GM12878 (cell line): ENCODE measurements at regions not wholly inside any gene's neighbourhood (a gene's known extent, or its start where the extent isn't known, plus 50 kb on each side); places are given as distances from the start of the nearest gene placed in this dataset.

ENCODE experiments used
- ATAC-seq: fragments of 200-7000 bp; cut with Tn5 transposase; 3 replicates; pipeline ENCODE4 v1.9.1; 2020; ENCODE audit warnings: mild to moderate bottlenecking, moderate library complexity
- BruUV-seq: library from RNA; stranded (reverse); fragments of 400-500 nt; replicated peaks from 2 replicates; lab custom pipeline; 2021; lab: Mats Ljungman, UMichigan
- CTCF ChIA-PET: fragments of 300-600 bp; sonication (Branson Sonifier 250); formaldehyde crosslinking; extraction: SDS; loops from one replicate; lab custom pipeline; 2021; ENCODE audit warnings: inconsistent platforms; lab: Yijun Ruan, JAX
- POLR2A ChIA-PET: fragments of 350-600 bp; formaldehyde crosslinking; extraction: SDS; loops from one replicate; lab custom pipeline; 2021; ENCODE audit warnings: inconsistent platforms; lab: Charles Lee
- RAD21 ChIA-PET: fragments of 300-600 bp; sonication (Branson Sonifier 250); formaldehyde crosslinking; loops from one replicate; lab custom pipeline; 2023; ENCODE audit warnings: antibody characterized with exemption; ENCODE audit not compliant: unreplicated experiment; lab: Charles Lee
- SMC1A ChIA-PET: fragments of 300-600 bp; sonication (Branson Sonifier 250); formaldehyde crosslinking; loops from one replicate; lab custom pipeline; 2023; ENCODE audit not compliant: unreplicated experiment, uncharacterized antibody; lab: Charles Lee
- DNase-seq: peaks from one replicate; pipeline ENCODE4 v3.0.0-alpha.2; 2011; ENCODE audit warnings: low read depth, low spot score
- FAIRE-seq: peaks from 3 replicates; lab custom pipeline; 2011; peaks lifted over from hg19 to GRCh38; lab: Jason Lieb, UNC
- H2AFZ ChIP-seq: 2 replicates; pipeline ENCODE4 v1.6.0; 2011; ENCODE audit warnings: low read depth, low read length, control low read depth; ENCODE audit not compliant: control insufficient read depth
- H3K27ac ChIP-seq: 2 replicates; pipeline ENCODE4 v1.5.1; 2011; ENCODE audit warnings: control low read depth; ENCODE audit not compliant: control insufficient read depth, insufficient read depth
- H3K27me3 ChIP-seq, 2 experiments: replicated peaks in 1 of 2; 2 replicates each; pipeline versions ENCODE4 v1.6.0 to v1.6.1; 2011; ENCODE audit warnings: low read length in 1 of 2; ENCODE audit not compliant: control insufficient read depth in 2 of 2, insufficient read depth in 2 of 2
- H3K36me3 ChIP-seq, 2 experiments: 2 replicates each; pipeline ENCODE4 v1.5.1; 2011; ENCODE audit warnings: low read length in 1 of 2; ENCODE audit not compliant: control insufficient read depth in 2 of 2, insufficient read depth in 2 of 2
- H3K4me1 ChIP-seq: 2 replicates; pipeline ENCODE4 v1.6.1; 2011; ENCODE audit warnings: mild to moderate bottlenecking, low read length, moderate library complexity, mixed read lengths; ENCODE audit not compliant: control insufficient read depth, insufficient read depth
- H3K4me2 ChIP-seq: 2 replicates; pipeline ENCODE4 v1.6.0; 2011; ENCODE audit warnings: control low read depth; ENCODE audit not compliant: control insufficient read depth, insufficient read depth
- H3K4me3 ChIP-seq: fragments of 200-600 bp; sonication (generic); 2 replicates; pipeline ENCODE4 v1.5.1; 2016
- H3K79me2 ChIP-seq: 2 replicates; pipeline ENCODE4 v1.6.0; 2011; ENCODE audit warnings: low read length; ENCODE audit not compliant: control insufficient read depth, insufficient read depth
- H3K9ac ChIP-seq: 2 replicates; pipeline ENCODE4 v1.8.0; 2011; ENCODE audit warnings: low read length, control low read depth, mixed read lengths; ENCODE audit not compliant: control insufficient read depth, insufficient read depth
- H3K9me3 ChIP-seq: replicated peaks from 3 replicates; pipeline ENCODE4 v1.5.1; 2011; ENCODE audit warnings: mild to moderate bottlenecking, low read length; ENCODE audit not compliant: control insufficient read depth, insufficient read depth
- H4K20me1 ChIP-seq: 2 replicates; pipeline ENCODE4 v1.6.0; 2011; ENCODE audit not compliant: control insufficient read depth, insufficient read depth
- BMI1 ChIP-seq: fragments of 450-650 bp; IDR thresholded peaks from 2 replicates; pipeline ENCODE4 v1.6.1; 2016; ENCODE audit warnings: mild to moderate bottlenecking, moderate library complexity, borderline replicate concordance
- BRCA1 ChIP-seq: IDR thresholded peaks from 2 replicates; pipeline ENCODE4 v1.6.1; 2011; ENCODE audit warnings: low read depth, low read length, improper control_type of control experiment
- EGR1 ChIP-seq, 2 experiments: IDR thresholded peaks; 1 replicate in 1 of 2; 2 replicates in 1 of 2; pipeline ENCODE4 v1.6.1; 2011 to 2012; ENCODE audit warnings: low read depth in 2 of 2, low read length in 2 of 2, borderline replicate concordance in 1 of 2, mild to moderate bottlenecking in 1 of 2, moderate library complexity in 1 of 2
- SUPT20H ChIP-seq: IDR thresholded peaks from 2 replicates; pipeline ENCODE4 v1.6.1; 2011; ENCODE audit warnings: low read depth, mild to moderate bottlenecking, low read length, moderate library complexity, borderline replicate concordance; ENCODE audit not compliant: control insufficient read depth
- ZNF24 ChIP-seq: fragments of 450-650 bp; IDR thresholded peaks from 2 replicates; pipeline ENCODE4 v1.6.1; 2017; ENCODE audit warnings: antibody characterized with exemption, mild to moderate bottlenecking
- WGBS: methylation state at CpG from one replicate; pipeline ENCODE4 v1.1.6; 2016; ENCODE audit warnings: low lambda C conversion rate; ENCODE audit not compliant: insufficient replicate concordance, insufficient coverage; ENCODE audit errors: missing lambda C conversion rate; 5-methylcytosine and 5-hydroxymethylcytosine counted together
- in situ Hi-C: fragments of 300-500 bp; cut with MboI; formaldehyde crosslinking; loops from 9 replicates; pipeline ENCODE4 v1.14.3; 2018; ENCODE audit warnings: mixed read lengths
- intact Hi-C: fragments of 100-400 bp; cut with micrococcal nuclease; formaldehyde crosslinking; loops from one replicate; pipeline ENCODE4 v1.14.2; 2022; ENCODE audit not compliant: unreplicated experiment
- TF ChIP-seq, protein P1 (sequence below): IDR thresholded peaks from 2 replicates; pipeline ENCODE4 v1.6.1; 2012; ENCODE audit warnings: mild to moderate bottlenecking, low read depth, low read length
- TF ChIP-seq, protein P2 (sequence below): IDR thresholded peaks from 2 replicates; pipeline ENCODE4 v1.6.1; 2012; ENCODE audit warnings: low read depth, low read length, improper control_type of control experiment
- TF ChIP-seq, protein P3 (sequence below): fragments of 150-350 bp; IDR thresholded peaks from 2 replicates; pipeline ENCODE4 v1.6.1; 2014; ENCODE audit warnings: mild to moderate bottlenecking, low read depth, low read length

DNA sequence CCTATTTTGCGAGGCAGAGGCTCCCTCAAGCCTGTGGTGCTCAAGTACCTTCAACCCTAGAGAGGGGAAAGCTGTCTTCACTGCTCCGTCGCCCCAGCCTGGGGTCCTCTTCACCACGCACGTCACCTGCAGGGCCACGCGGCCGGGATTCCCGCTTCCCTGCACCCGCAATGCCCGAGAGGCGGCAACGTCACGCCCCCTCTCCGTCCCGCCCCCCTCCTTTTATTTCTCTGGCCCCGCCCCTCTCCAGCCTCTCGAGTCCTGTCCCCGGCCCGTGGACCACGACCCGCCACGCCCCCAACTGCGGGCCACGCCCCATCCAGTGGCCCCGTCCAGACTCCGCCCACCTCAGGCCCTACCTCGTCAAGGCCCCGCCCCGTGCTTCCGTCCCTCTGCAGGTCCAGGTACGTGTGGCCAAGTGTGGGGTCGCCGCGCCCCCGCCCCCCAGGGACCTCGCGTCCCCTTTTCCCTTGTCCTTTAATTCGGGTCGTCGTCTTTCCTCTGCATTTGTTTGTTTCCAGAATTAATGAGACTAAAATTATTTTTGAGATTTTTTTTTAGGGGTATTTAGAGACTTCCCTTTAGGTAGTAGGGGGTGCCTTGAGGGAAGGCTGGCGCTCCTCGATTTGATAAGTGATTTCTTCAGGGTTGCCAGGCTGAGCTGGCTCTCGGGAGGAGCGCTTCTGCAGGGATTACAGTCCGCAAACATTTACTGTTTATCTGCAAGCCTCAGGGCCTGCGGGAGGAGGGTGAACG lies 69.8 kb upstream of the BAIAP2L1 start:
- H3K4me3 ChIP-seq = no peak overlapping the region
- H3K27me3 ChIP-seq = no peaks in the 10 kb centered on the region
- no peak for DNase-seq
- CTCF ChIA-PET = no interaction called here
- in situ Hi-C loops = no loop called here
- H3K4me2 ChIP-seq = no peak overlapping the region
- RAD21 ChIA-PET = no interaction called here
- no peak overlapping the region for H3K27ac ChIP-seq
- H3K4me1 ChIP-seq = no peaks in the 10 kb centered on the region
- POLR2A ChIA-PET = no interaction called here
- WGBS = 54% methylated on average over 31 of the region's 48 CpGs
- no peak overlapping the region for H2AFZ ChIP-seq
- intact Hi-C loops = no loop called here
- H3K9ac ChIP-seq = no peak overlapping the region
- BruUV-seq = no TSS peak
- FAIRE-seq = no peak
- no peaks in the 10 kb centered on the region for H3K79me2 ChIP-seq
- TF ChIP-seq, protein P1, sequence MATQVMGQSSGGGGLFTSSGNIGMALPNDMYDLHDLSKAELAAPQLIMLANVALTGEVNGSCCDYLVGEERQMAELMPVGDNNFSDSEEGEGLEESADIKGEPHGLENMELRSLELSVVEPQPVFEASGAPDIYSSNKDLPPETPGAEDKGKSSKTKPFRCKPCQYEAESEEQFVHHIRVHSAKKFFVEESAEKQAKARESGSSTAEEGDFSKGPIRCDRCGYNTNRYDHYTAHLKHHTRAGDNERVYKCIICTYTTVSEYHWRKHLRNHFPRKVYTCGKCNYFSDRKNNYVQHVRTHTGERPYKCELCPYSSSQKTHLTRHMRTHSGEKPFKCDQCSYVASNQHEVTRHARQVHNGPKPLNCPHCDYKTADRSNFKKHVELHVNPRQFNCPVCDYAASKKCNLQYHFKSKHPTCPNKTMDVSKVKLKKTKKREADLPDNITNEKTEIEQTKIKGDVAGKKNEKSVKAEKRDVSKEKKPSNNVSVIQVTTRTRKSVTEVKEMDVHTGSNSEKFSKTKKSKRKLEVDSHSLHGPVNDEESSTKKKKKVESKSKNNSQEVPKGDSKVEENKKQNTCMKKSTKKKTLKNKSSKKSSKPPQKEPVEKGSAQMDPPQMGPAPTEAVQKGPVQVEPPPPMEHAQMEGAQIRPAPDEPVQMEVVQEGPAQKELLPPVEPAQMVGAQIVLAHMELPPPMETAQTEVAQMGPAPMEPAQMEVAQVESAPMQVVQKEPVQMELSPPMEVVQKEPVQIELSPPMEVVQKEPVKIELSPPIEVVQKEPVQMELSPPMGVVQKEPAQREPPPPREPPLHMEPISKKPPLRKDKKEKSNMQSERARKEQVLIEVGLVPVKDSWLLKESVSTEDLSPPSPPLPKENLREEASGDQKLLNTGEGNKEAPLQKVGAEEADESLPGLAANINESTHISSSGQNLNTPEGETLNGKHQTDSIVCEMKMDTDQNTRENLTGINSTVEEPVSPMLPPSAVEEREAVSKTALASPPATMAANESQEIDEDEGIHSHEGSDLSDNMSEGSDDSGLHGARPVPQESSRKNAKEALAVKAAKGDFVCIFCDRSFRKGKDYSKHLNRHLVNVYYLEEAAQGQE = no peak
- TF ChIP-seq SUPT20H (no peak), BMI1 (no peak), BRCA1 (no peak), ZNF24 (no peak), EGR1 (IDR thresholded peaks at IDR 0.05; ENCODE audit: borderline replicate concordance in 1 of 2, low read depth in 2 of 2, low read length in 2 of 2) (no peak)
- TF ChIP-seq, protein P2, sequence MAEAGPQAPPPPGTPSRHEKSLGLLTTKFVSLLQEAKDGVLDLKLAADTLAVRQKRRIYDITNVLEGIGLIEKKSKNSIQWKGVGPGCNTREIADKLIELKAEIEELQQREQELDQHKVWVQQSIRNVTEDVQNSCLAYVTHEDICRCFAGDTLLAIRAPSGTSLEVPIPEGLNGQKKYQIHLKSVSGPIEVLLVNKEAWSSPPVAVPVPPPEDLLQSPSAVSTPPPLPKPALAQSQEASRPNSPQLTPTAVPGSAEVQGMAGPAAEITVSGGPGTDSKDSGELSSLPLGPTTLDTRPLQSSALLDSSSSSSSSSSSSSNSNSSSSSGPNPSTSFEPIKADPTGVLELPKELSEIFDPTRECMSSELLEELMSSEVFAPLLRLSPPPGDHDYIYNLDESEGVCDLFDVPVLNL = no peak
- TF ChIP-seq, protein P3, sequence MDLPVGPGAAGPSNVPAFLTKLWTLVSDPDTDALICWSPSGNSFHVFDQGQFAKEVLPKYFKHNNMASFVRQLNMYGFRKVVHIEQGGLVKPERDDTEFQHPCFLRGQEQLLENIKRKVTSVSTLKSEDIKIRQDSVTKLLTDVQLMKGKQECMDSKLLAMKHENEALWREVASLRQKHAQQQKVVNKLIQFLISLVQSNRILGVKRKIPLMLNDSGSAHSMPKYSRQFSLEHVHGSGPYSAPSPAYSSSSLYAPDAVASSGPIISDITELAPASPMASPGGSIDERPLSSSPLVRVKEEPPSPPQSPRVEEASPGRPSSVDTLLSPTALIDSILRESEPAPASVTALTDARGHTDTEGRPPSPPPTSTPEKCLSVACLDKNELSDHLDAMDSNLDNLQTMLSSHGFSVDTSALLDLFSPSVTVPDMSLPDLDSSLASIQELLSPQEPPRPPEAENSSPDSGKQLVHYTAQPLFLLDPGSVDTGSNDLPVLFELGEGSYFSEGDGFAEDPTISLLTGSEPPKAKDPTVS = no peak
- no peaks in the 10 kb centered on the region for H3K36me3 ChIP-seq
- H4K20me1 ChIP-seq = no peaks in the 10 kb centered on the region
- SMC1A ChIA-PET = no interaction called here
- ATAC-seq = no peak
- H3K9me3 ChIP-seq = no peaks in the 10 kb centered on the region
